ENCODE measurements at regions not wholly inside any gene's neighbourhood (a gene's known extent, or its start where the extent isn't known, plus 50 kb on each side); places are given as distances from the start of the nearest gene placed in this dataset.
A peak's percentile ranks its signal among the peaks of the same experiment; 100 is the strongest.

DNA sequence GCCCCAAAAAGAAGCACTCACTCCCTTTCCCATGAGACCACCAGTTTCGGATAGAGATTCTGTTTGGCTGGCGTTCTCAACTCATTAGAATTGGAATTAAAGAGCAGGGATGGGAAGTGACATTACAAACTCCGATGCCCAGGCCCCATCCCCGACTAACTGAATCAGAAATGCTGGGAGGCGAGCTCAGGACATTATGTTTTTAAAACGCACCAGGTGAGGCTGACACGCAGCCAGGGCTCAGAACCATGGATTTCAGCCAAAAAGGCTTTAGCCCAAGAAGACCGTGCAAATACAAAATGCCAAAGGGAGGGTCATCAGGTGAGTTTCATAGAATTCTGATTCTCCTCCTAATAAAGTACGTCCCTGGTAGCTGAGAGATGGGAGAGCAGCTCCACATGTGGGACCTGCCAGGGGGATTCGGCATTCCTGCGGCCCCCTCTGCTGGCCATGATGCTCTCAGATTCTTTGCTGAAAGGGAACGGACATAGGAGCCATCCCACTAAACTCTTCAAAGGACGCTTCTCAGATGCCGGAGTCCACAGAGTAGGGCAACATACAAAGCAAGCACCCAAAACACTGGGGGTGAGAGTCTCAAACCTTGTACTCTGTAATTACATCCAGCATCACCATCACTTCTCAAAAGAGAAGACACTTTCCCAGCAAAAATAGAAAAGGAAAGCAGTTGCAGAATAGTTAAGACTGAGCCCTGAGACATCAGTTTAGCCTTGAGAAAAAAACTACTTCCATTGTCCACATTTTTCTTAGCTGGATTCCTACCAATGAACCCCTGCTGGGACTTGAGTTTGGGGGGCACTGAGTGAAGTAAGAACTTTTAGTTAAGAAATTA lies 205.2 kb downstream of the BMP7 start:
- TF ChIP-seq ELK1 (IDR thresholded peaks at IDR 0.05; ENCODE audit: low read depth, low read length) = no peak
- TF ChIP-seq, protein P1, sequence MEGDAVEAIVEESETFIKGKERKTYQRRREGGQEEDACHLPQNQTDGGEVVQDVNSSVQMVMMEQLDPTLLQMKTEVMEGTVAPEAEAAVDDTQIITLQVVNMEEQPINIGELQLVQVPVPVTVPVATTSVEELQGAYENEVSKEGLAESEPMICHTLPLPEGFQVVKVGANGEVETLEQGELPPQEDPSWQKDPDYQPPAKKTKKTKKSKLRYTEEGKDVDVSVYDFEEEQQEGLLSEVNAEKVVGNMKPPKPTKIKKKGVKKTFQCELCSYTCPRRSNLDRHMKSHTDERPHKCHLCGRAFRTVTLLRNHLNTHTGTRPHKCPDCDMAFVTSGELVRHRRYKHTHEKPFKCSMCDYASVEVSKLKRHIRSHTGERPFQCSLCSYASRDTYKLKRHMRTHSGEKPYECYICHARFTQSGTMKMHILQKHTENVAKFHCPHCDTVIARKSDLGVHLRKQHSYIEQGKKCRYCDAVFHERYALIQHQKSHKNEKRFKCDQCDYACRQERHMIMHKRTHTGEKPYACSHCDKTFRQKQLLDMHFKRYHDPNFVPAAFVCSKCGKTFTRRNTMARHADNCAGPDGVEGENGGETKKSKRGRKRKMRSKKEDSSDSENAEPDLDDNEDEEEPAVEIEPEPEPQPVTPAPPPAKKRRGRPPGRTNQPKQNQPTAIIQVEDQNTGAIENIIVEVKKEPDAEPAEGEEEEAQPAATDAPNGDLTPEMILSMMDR (IDR thresholded peaks at IDR 0.05 in 2 of 3, conservative IDR thresholded peaks at IDR 0.05 in 1 of 3; ENCODE audit: control insufficient read depth in 2 of 3, extremely low read depth in 1 of 3, insufficient read depth in 1 of 3, low read depth in 3 of 3, low read length in 3 of 3) = peak in 2 of 3 experiments; percentile 9 to 37; a peak in 1 of 6 replicates
- TF ChIP-seq, protein P2, sequence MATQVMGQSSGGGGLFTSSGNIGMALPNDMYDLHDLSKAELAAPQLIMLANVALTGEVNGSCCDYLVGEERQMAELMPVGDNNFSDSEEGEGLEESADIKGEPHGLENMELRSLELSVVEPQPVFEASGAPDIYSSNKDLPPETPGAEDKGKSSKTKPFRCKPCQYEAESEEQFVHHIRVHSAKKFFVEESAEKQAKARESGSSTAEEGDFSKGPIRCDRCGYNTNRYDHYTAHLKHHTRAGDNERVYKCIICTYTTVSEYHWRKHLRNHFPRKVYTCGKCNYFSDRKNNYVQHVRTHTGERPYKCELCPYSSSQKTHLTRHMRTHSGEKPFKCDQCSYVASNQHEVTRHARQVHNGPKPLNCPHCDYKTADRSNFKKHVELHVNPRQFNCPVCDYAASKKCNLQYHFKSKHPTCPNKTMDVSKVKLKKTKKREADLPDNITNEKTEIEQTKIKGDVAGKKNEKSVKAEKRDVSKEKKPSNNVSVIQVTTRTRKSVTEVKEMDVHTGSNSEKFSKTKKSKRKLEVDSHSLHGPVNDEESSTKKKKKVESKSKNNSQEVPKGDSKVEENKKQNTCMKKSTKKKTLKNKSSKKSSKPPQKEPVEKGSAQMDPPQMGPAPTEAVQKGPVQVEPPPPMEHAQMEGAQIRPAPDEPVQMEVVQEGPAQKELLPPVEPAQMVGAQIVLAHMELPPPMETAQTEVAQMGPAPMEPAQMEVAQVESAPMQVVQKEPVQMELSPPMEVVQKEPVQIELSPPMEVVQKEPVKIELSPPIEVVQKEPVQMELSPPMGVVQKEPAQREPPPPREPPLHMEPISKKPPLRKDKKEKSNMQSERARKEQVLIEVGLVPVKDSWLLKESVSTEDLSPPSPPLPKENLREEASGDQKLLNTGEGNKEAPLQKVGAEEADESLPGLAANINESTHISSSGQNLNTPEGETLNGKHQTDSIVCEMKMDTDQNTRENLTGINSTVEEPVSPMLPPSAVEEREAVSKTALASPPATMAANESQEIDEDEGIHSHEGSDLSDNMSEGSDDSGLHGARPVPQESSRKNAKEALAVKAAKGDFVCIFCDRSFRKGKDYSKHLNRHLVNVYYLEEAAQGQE (IDR thresholded peaks at IDR 0.05; ENCODE audit: low read depth, low read length) = no peak
- TF ChIP-seq TCF12 (IDR thresholded peaks at IDR 0.05; ENCODE audit: low read depth, low read length) = no peak
- TF ChIP-seq JUNB (IDR thresholded peaks at IDR 0.05) = no peak
- no peak for TF ChIP-seq HDGF (IDR thresholded peaks at IDR 0.05)
- TF ChIP-seq CHD2 (IDR thresholded peaks at IDR 0.05; ENCODE audit: borderline replicate concordance, low read depth, low read length) = no peak
- TF ChIP-seq FOXM1 (IDR thresholded peaks at IDR 0.05; ENCODE audit: low read depth, low read length) = no peak
- no peak for TF ChIP-seq POLR2AphosphoS5 (IDR thresholded peaks at IDR 0.05; ENCODE audit: low read length)
- peak; percentile 22; the same call in 1 of the 2 replicates for TF ChIP-seq SMC3 (IDR thresholded peaks at IDR 0.05; ENCODE audit: borderline replicate concordance, low read length)
